WTC11 (cell line): ENCODE measurements at regions not wholly inside any gene's neighbourhood (a gene's known extent, or its start where the extent isn't known, plus 50 kb on each side); places are given as distances from the start of the nearest gene placed in this dataset.

ENCODE experiments used
- ATAC-seq: fragments of 200-7000 bp; cut with Tn5 transposase; 2 replicates; pipeline ENCODE4 v1.10.0; 2021; ENCODE audit warnings: mild to moderate bottlenecking, moderate library complexity
- CTCF ChIA-PET: fragments of 300-600 bp; sonication (Branson Sonifier 250); formaldehyde crosslinking; loops from one replicate; lab custom pipeline; 2021; ENCODE audit warnings: antibody characterized with exemption; lab: Charles Lee
- POLR2A ChIA-PET: fragments of 350-600 bp; sonication (Branson Sonifier 250); formaldehyde crosslinking; loops from one replicate; lab custom pipeline; 2021; ENCODE audit warnings: antibody characterized with exemption; lab: Charles Lee
- DNase-seq: peaks from one replicate; pipeline ENCODE4 v3.0.0; 2021; ENCODE audit warnings: low spot score
- H3K27ac Mint-ChIP-seq: 2 replicates; pipeline ENCODE4 v1.8.0; 2021; ENCODE audit warnings: mixed read lengths
- H3K27me3 Mint-ChIP-seq: 2 replicates; pipeline ENCODE4 v1.8.0; 2021; ENCODE audit warnings: low read depth, mild to moderate bottlenecking, moderate library complexity, mixed read lengths
- H3K36me3 Mint-ChIP-seq: 2 replicates; pipeline ENCODE4 v1.8.0; 2021; ENCODE audit warnings: mixed read lengths
- H3K4me1 Mint-ChIP-seq: 2 replicates; pipeline ENCODE4 v1.8.0; 2022; ENCODE audit warnings: mixed read lengths
- H3K4me3 Mint-ChIP-seq: 2 replicates; pipeline ENCODE4 v1.8.0; 2021; ENCODE audit warnings: mild to moderate bottlenecking, moderate library complexity, mixed read lengths
- H3K9me3 Mint-ChIP-seq: 2 replicates; pipeline ENCODE4 v1.8.0; 2021; ENCODE audit warnings: mixed read lengths
- ATF1 ChIP-seq: sonication (generic); formaldehyde crosslinking; IDR thresholded peaks from 2 replicates; pipeline ENCODE4 v1.8.1; 2023; ENCODE audit warnings: mild to moderate bottlenecking, moderate library complexity, missing genetic modification reagents
- ATF2 ChIP-seq: sonication (generic); formaldehyde crosslinking; IDR thresholded peaks from 2 replicates; pipeline ENCODE4 v1.8.1; 2022; ENCODE audit warnings: low read depth, missing genetic modification reagents, borderline replicate concordance
- ATF6 ChIP-seq: sonication (generic); formaldehyde crosslinking; IDR thresholded peaks from 2 replicates; pipeline ENCODE4 v1.8.1; 2023; ENCODE audit warnings: mild to moderate bottlenecking, missing genetic modification reagents
- CDX4 ChIP-seq: fragments of 250-450 bp; sonication (Bioruptor Pico); IDR thresholded peaks from 2 replicates; pipeline ENCODE4 v1.9.0; 2021; ENCODE audit warnings: moderate library complexity, mild to moderate bottlenecking, inconsistent platforms, borderline replicate concordance
- CREM ChIP-seq: sonication (generic); formaldehyde crosslinking; IDR thresholded peaks from 2 replicates; pipeline ENCODE4 v1.8.1; 2022; ENCODE audit warnings: mild to moderate bottlenecking, missing genetic modification reagents, moderate library complexity
- ERG ChIP-seq: fragments of 250-450 bp; sonication (Bioruptor Pico); IDR thresholded peaks from 2 replicates; pipeline ENCODE4 v1.8.0; 2021; ENCODE audit warnings: mild to moderate bottlenecking
- ESRRA ChIP-seq: sonication (generic); formaldehyde crosslinking; IDR thresholded peaks from 2 replicates; pipeline ENCODE4 v1.8.1; 2022; ENCODE audit warnings: mild to moderate bottlenecking, missing genetic modification reagents, borderline replicate concordance
- ETV6 ChIP-seq: sonication (generic); formaldehyde crosslinking; IDR thresholded peaks from 2 replicates; pipeline ENCODE4 v1.8.1; 2022; ENCODE audit warnings: mild to moderate bottlenecking, missing genetic modification reagents
- FOXJ3 ChIP-seq: sonication (generic); formaldehyde crosslinking; IDR thresholded peaks from 2 replicates; pipeline ENCODE4 v1.9.0; 2021; ENCODE audit warnings: missing genetic modification reagents, mild to moderate bottlenecking, borderline replicate concordance
- FOXP1 ChIP-seq: sonication (generic); formaldehyde crosslinking; IDR thresholded peaks from 2 replicates; pipeline ENCODE4 v1.8.0; 2022; ENCODE audit warnings: missing genetic modification reagents, mild to moderate bottlenecking, moderate library complexity, borderline replicate concordance
- GABPB1 ChIP-seq: sonication (generic); formaldehyde crosslinking; IDR thresholded peaks from 2 replicates; pipeline ENCODE4 v1.8.1; 2023; ENCODE audit warnings: mild to moderate bottlenecking, missing genetic modification reagents
- GTF2I ChIP-seq: fragments of 250-450 bp; sonication (Bioruptor Pico); conservative IDR thresholded peaks from 2 replicates; pipeline ENCODE4 v1.4.0; 2021; ENCODE audit warnings: mild to moderate bottlenecking
- HMGA2 ChIP-seq: fragments of 250-450 bp; sonication (Bioruptor Pico); IDR thresholded peaks from 2 replicates; pipeline ENCODE4 v1.4.0; 2021; ENCODE audit warnings: mild to moderate bottlenecking, moderate library complexity
- JUN ChIP-seq: sonication (generic); formaldehyde crosslinking; IDR thresholded peaks from 2 replicates; pipeline ENCODE4 v1.8.0; 2023; ENCODE audit warnings: mild to moderate bottlenecking, missing genetic modification reagents
- MLX ChIP-seq: sonication (generic); formaldehyde crosslinking; IDR thresholded peaks from 2 replicates; pipeline ENCODE4 v1.8.1; 2023; ENCODE audit warnings: mild to moderate bottlenecking, missing genetic modification reagents, moderate library complexity
- RELA ChIP-seq: sonication (generic); formaldehyde crosslinking; IDR thresholded peaks from 2 replicates; pipeline ENCODE4 v1.8.1; 2022; ENCODE audit warnings: missing genetic modification reagents, mild to moderate bottlenecking, borderline replicate concordance
- RORB ChIP-seq: fragments of 250-450 bp; sonication (Bioruptor Pico); IDR thresholded peaks from 2 replicates; pipeline ENCODE4 v1.9.0; 2021; ENCODE audit warnings: mild to moderate bottlenecking
- SMAD3 ChIP-seq: sonication (generic); formaldehyde crosslinking; IDR thresholded peaks from 2 replicates; pipeline ENCODE4 v1.8.0; 2022; ENCODE audit warnings: missing genetic modification reagents, mild to moderate bottlenecking, borderline replicate concordance
- SMAD4 ChIP-seq: sonication (generic); formaldehyde crosslinking; IDR thresholded peaks from 2 replicates; pipeline ENCODE4 v1.8.0; 2022; ENCODE audit warnings: mild to moderate bottlenecking, missing genetic modification reagents
- SP1 ChIP-seq: sonication (generic); formaldehyde crosslinking; conservative IDR thresholded peaks from 2 replicates; pipeline ENCODE4 v1.8.1; 2022; ENCODE audit warnings: missing genetic modification reagents
- ZMAT4 ChIP-seq: fragments of 250-450 bp; sonication (Bioruptor Pico); IDR thresholded peaks from 2 replicates; pipeline ENCODE4 v1.9.0; 2021; ENCODE audit warnings: mild to moderate bottlenecking
- ZNF138 ChIP-seq: sonication (generic); formaldehyde crosslinking; conservative IDR thresholded peaks from 2 replicates; pipeline ENCODE4 v1.8.1; 2022; ENCODE audit warnings: mild to moderate bottlenecking, moderate library complexity, missing genetic modification reagents
- ZNF232 ChIP-seq: sonication (generic); formaldehyde crosslinking; IDR thresholded peaks from 2 replicates; pipeline ENCODE4 v1.8.0; 2022; ENCODE audit warnings: mild to moderate bottlenecking, missing genetic modification reagents
- ZNF317 ChIP-seq: sonication (generic); formaldehyde crosslinking; IDR thresholded peaks from 2 replicates; pipeline ENCODE4 v1.8.1; 2023; ENCODE audit warnings: low read depth, mild to moderate bottlenecking, moderate library complexity, missing genetic modification reagents, borderline replicate concordance
- ZNF423 ChIP-seq: fragments of 250-450 bp; sonication (Bioruptor Pico); IDR thresholded peaks from 2 replicates; pipeline ENCODE4 v2.1.2; 2022; ENCODE audit warnings: mild to moderate bottlenecking, moderate library complexity
- ZNF671 ChIP-seq: fragments of 250-450 bp; sonication (Bioruptor Pico); IDR thresholded peaks from 2 replicates; pipeline ENCODE4 v1.8.0; 2021; ENCODE audit warnings: mild to moderate bottlenecking

- ATAC-seq: no peak
- Mint-ChIP-seq H3K27me3 (no peaks in the 10 kb centered on the region), H3K9me3 (no peaks in the 10 kb centered on the region), H3K36me3 (peaks cover 2% of the 10 kb centered on the region; the same call in 1 of the 2 replicates), H3K27ac (no peak overlapping the region), H3K4me3 (no peak overlapping the region), H3K4me1 (peaks cover 23% of the 10 kb centered on the region)
- ChIA-PET CTCF (interaction anchor here (3.8 kb wide), 1 partner anchor 147 kb away, joined by 58 read pairs; no protein-coding TSS in a partner anchor), POLR2A (no interaction called here)
- no peak for DNase-seq
- no peak for TF ChIP-seq ZMAT4 (CRISPR knock-in tag)
- TF ChIP-seq CDX4: no peak
- no peak for TF ChIP-seq ZNF671
- no peak for TF ChIP-seq GABPB1 (CRISPR knock-in tag)
- no peak for TF ChIP-seq RELA (CRISPR knock-in tag)
- no peak for TF ChIP-seq GTF2I
- TF ChIP-seq SMAD3 (CRISPR knock-in tag): no peak
- no peak for TF ChIP-seq ZNF232 (CRISPR knock-in tag)
- TF ChIP-seq ESRRA (CRISPR knock-in tag): no peak
- TF ChIP-seq FOXP1 (CRISPR knock-in tag): no peak
- TF ChIP-seq ZNF423 (CRISPR knock-in tag): no peak
- no peak for TF ChIP-seq JUN
- TF ChIP-seq ERG (CRISPR knock-in tag): no peak
- no peak for TF ChIP-seq MLX (CRISPR knock-in tag)
- no peak for TF ChIP-seq ZNF138 (CRISPR knock-in tag)
- no peak for TF ChIP-seq FOXJ3 (CRISPR knock-in tag)
- TF ChIP-seq ATF2: no peak
- no peak for TF ChIP-seq ZNF317
- TF ChIP-seq RORB (CRISPR knock-in tag): no peak
Measured at GRCh38 chrX:109859651-109860050, 126.6 kb upstream of the ACSL4 start.

GRCh38 chrX:109862433-109862832 lies 129.4 kb upstream of the ACSL4 start:
- Mint-ChIP-seq H3K9me3 (no peaks in the 10 kb centered on the region), H3K27me3 (peaks cover 3% of the 10 kb centered on the region; the same call in 1 of the 2 replicates), H3K4me3 (no peak overlapping the region), H3K4me1 (peaks cover 13% of the 10 kb centered on the region), H3K36me3 (no peaks in the 10 kb centered on the region), H3K27ac (no peak overlapping the region)
- ATAC-seq (no peak; the same call in 1 of the 2 replicates), DNase-seq (no peak)
- CTCF ChIA-PET: interaction anchor here (0.8 kb wide), 1 partner anchor 149 kb away, joined by 3 read pairs; no protein-coding TSS in a partner anchor
- POLR2A ChIA-PET: no interaction called here
- TF ChIP-seq GABPB1 (CRISPR knock-in tag) (no peak), ETV6 (CRISPR knock-in tag) (no peak), SMAD4 (no peak), ZNF423 (CRISPR knock-in tag) (no peak), ZNF671 (no peak), SP1 (CRISPR knock-in tag) (no peak), ATF2 (no peak), CDX4 (no peak), ATF1 (CRISPR knock-in tag) (no peak), ESRRA (CRISPR knock-in tag) (no peak), HMGA2 (CRISPR knock-in tag) (no peak), ZMAT4 (CRISPR knock-in tag) (no peak), CREM (CRISPR knock-in tag) (no peak), ATF6 (CRISPR knock-in tag) (no peak)
